IMR-90 (cell line): ENCODE measurements at regions not wholly inside any gene's neighbourhood (a gene's known extent, or its start where the extent isn't known, plus 50 kb on each side); places are given as distances from the start of the nearest gene placed in this dataset.

Source experiments
- ATAC-seq: fragments of 200-7000 bp; cut with Tn5 transposase; 2 replicates; pipeline ENCODE4 v1.9.1; 2020; ENCODE audit warnings: low read depth, mild to moderate bottlenecking, moderate library complexity
- BruUV-seq: library from RNA; stranded (reverse); fragments of 400-500 nt; replicated peaks from 2 replicates; lab custom pipeline; 2021; lab: Mats Ljungman, UMichigan
- CTCF ChIA-PET: fragments of 300-600 bp; formaldehyde crosslinking; extraction: SDS; loops from one replicate; lab custom pipeline; 2021; ENCODE audit warnings: antibody characterized with exemption; lab: Yijun Ruan, JAX
- POLR2A ChIA-PET: fragments of 300-600 bp; sonication (Branson Sonifier 250); formaldehyde crosslinking; loops from one replicate; lab custom pipeline; 2022; ENCODE audit warnings: antibody characterized with exemption; ENCODE audit not compliant: unreplicated experiment; lab: Charles Lee
- DNase-seq: peaks from one replicate; pipeline ENCODE4 v3.0.0; 2013
- H2AFZ ChIP-seq: replicated peaks from 2 replicates; pipeline ENCODE3; 2013; ENCODE audit warnings: low read length, mild to moderate bottlenecking; ENCODE audit not compliant: poor library complexity
- H2AK5ac ChIP-seq: 2 replicates; pipeline ENCODE4 v1.6.1; 2013; ENCODE audit warnings: low read depth, low read length, inconsistent platforms
- H2AK9ac ChIP-seq: replicated peaks from 2 replicates; pipeline ENCODE3; 2013; ENCODE audit warnings: mild to moderate bottlenecking, low read depth, low read length, moderate library complexity; ENCODE audit not compliant: poor library complexity
- H2BK120ac ChIP-seq: 2 replicates; pipeline ENCODE4 v1.6.1; 2013; ENCODE audit warnings: low read depth, low read length, inconsistent platforms
- H2BK15ac ChIP-seq: 3 replicates; pipeline ENCODE4 v1.6.1; 2013; ENCODE audit warnings: low read depth, low read length, inconsistent platforms
- H2BK20ac ChIP-seq: 2 replicates; pipeline ENCODE4 v1.6.1; 2013; ENCODE audit warnings: low read depth, mild to moderate bottlenecking, inconsistent platforms, low read length, moderate library complexity
- H2BK5ac ChIP-seq: 2 replicates; pipeline ENCODE4 v1.6.1; 2013; ENCODE audit warnings: mild to moderate bottlenecking, low read depth, low read length, inconsistent platforms; ENCODE audit not compliant: poor library complexity, severe bottlenecking
- H3K14ac ChIP-seq: replicated peaks from 2 replicates; pipeline ENCODE4 v1.6.1; 2013; ENCODE audit warnings: low read depth, low read length, inconsistent platforms
- H3K18ac ChIP-seq: 2 replicates; pipeline ENCODE4 v1.6.1; 2013; ENCODE audit warnings: low read depth, low read length, control low read depth
- H3K23ac ChIP-seq: 2 replicates; pipeline ENCODE4 v1.6.1; 2013; ENCODE audit warnings: low read depth, low read length, inconsistent platforms
- H3K27ac ChIP-seq: 2 replicates; pipeline ENCODE4 v1.5.1; 2013; ENCODE audit warnings: mild to moderate bottlenecking, control low read depth, low read length; ENCODE audit not compliant: insufficient read depth
- H3K27me3 ChIP-seq: 2 replicates; pipeline ENCODE4 v1.6.1; 2013; ENCODE audit warnings: low read length; ENCODE audit not compliant: control insufficient read depth, insufficient read depth
- H3K36me3 ChIP-seq: 2 replicates; pipeline ENCODE4 v1.6.1; 2013; ENCODE audit warnings: low read length, mixed read lengths; ENCODE audit not compliant: control insufficient read depth, insufficient read depth
- H3K4ac ChIP-seq: 2 replicates; pipeline ENCODE4 v1.6.1; 2013; ENCODE audit warnings: low read depth, low read length, inconsistent platforms
- H3K4me1 ChIP-seq: 2 replicates; pipeline ENCODE4 v1.6.1; 2013; ENCODE audit warnings: low read length, mixed read lengths; ENCODE audit not compliant: control insufficient read depth, insufficient read depth
- H3K4me2 ChIP-seq: 2 replicates; pipeline ENCODE4 v1.6.1; 2013; ENCODE audit warnings: low read depth, mild to moderate bottlenecking, control low read depth, low read length, moderate library complexity
- H3K4me3 ChIP-seq: 2 replicates; pipeline ENCODE4 v1.5.1; 2013; ENCODE audit warnings: low read depth, mild to moderate bottlenecking, control low read depth, low read length, moderate library complexity; ENCODE audit not compliant: insufficient read depth
- H3K56ac ChIP-seq: 2 replicates; pipeline ENCODE4 v1.6.1; 2013; ENCODE audit warnings: low read length, inconsistent platforms; ENCODE audit not compliant: insufficient read depth; ENCODE audit errors: extremely low read depth
- H3K79me1 ChIP-seq, 2 experiments: 2 replicates each; pipeline ENCODE4 v1.6.1; 2013; ENCODE audit warnings: low read length in 2 of 2, inconsistent platforms in 1 of 2, low read depth in 1 of 2
- H3K9ac ChIP-seq: 2 replicates; pipeline ENCODE4 v1.6.1; 2013; ENCODE audit warnings: low read depth, low read length, control low read depth
- H3K9me1 ChIP-seq: 2 replicates; pipeline ENCODE4 v1.6.1; 2013; ENCODE audit warnings: low read length, inconsistent platforms; ENCODE audit not compliant: insufficient read depth
- H3K9me3 ChIP-seq: 2 replicates; pipeline ENCODE4 v1.6.1; 2013; ENCODE audit warnings: low read length; ENCODE audit not compliant: control insufficient read depth, insufficient read depth
- H4K20me1 ChIP-seq: 2 replicates; pipeline ENCODE4 v1.6.1; 2013; ENCODE audit warnings: low read length, inconsistent platforms; ENCODE audit not compliant: insufficient read depth
- H4K5ac ChIP-seq: 2 replicates; pipeline ENCODE4 v1.6.1; 2013; ENCODE audit warnings: mild to moderate bottlenecking, low read depth, low read length, control low read depth
- H4K8ac ChIP-seq, 2 experiments: 2 replicates each; pipeline ENCODE4 v1.6.1; 2013; ENCODE audit warnings: low read depth in 2 of 2, low read length in 2 of 2, control low read depth in 1 of 2, inconsistent platforms in 1 of 2
- H4K91ac ChIP-seq: 2 replicates; pipeline ENCODE4 v1.6.1; 2013; ENCODE audit warnings: low read depth, low read length, inconsistent platforms; ENCODE audit not compliant: insufficient read depth
- BHLHE40 ChIP-seq: fragments of 150-350 bp; IDR thresholded peaks from 2 replicates; pipeline ENCODE4 v1.6.1; 2016; ENCODE audit warnings: mild to moderate bottlenecking, low read depth, low read length
- CEBPB ChIP-seq: IDR thresholded peaks from 2 replicates; pipeline ENCODE4 v1.6.1; 2012; ENCODE audit warnings: low read depth, low read length, improper control_type of control experiment
- CHD1 ChIP-seq: IDR thresholded peaks from 2 replicates; pipeline ENCODE4 v1.6.1; 2012; ENCODE audit warnings: low read depth, low read length, improper control_type of control experiment
- CTCF ChIP-seq: conservative IDR thresholded peaks from 2 replicates; pipeline ENCODE4 v1.5.1; 2012; ENCODE audit warnings: mild to moderate bottlenecking, low read depth, low read length, improper control_type of control experiment
- MAZ ChIP-seq: IDR thresholded peaks from 2 replicates; pipeline ENCODE4 v1.6.1; 2012; ENCODE audit warnings: low read depth, mild to moderate bottlenecking, low read length, improper control_type of control experiment, moderate library complexity, borderline replicate concordance
- MXI1 ChIP-seq: IDR thresholded peaks from 2 replicates; pipeline ENCODE4 v1.6.1; 2012; ENCODE audit warnings: low read depth, mild to moderate bottlenecking, low read length, moderate library complexity, borderline replicate concordance
- RFX5 ChIP-seq: IDR thresholded peaks from 2 replicates; pipeline ENCODE4 v1.8.0; 2012; ENCODE audit warnings: low read depth, mild to moderate bottlenecking, low read length, moderate library complexity
- WGBS, 2 experiments: methylation state at CpG; one replicate each; pipeline versions ENCODE4 v1.1.5 to v1.1.7; 2013; ENCODE audit warnings: missing lambda C conversion rate in 2 of 2; ENCODE audit not compliant: insufficient read length in 1 of 2; ENCODE audit errors: extremely low coverage in 2 of 2; 5-methylcytosine and 5-hydroxymethylcytosine counted together
- dilution Hi-C: fragments of 300-500 bp; cut with HindIII; formaldehyde crosslinking; loops from one replicate; pipeline ENCODE4 v1.14.3; 2018; ENCODE audit warnings: low sequenced_read_pairs; ENCODE audit not compliant: unreplicated experiment
- in situ Hi-C: fragments of 300-500 bp; cut with MboI; formaldehyde crosslinking; loops from 3 replicates; pipeline ENCODE4 v1.14.3; 2019; ENCODE audit warnings: low sequenced_read_pairs, inconsistent platforms, mixed read lengths
- intact Hi-C: fragments of 100-400 bp; cut with micrococcal nuclease; formaldehyde crosslinking; loops from 2 replicates; pipeline ENCODE4 v1.10.0; 2022

- in situ Hi-C loops, result no loop called here
These were observed 268.6 kb downstream of the SETD4 start for GRCh38 chr21:35791541-35792325.

More at GRCh38 chr21:35791541-35792325, 268.6 kb downstream of the SETD4 start:
- H3K4me2 ChIP-seq, result no peak overlapping the region
- H3K9ac ChIP-seq, result no peak overlapping the region
- dilution Hi-C loops, result no loop called here
- WGBS, 2 experiments, result no CpG with 5 or more reads among the region's 10 CpGs
- H3K18ac ChIP-seq, result no peak overlapping the region
- H2BK5ac ChIP-seq, result no peak overlapping the region
- no peak overlapping the region for H4K91ac ChIP-seq
- no peak overlapping the region for H3K4ac ChIP-seq
- H3K36me3 ChIP-seq, result no peaks in the 10 kb centered on the region
- H3K14ac ChIP-seq, result no peak overlapping the region
- no peak overlapping the region for H2BK120ac ChIP-seq
- ChIA-PET CTCF (no interaction called here), POLR2A (no interaction called here)
- no peaks in the 10 kb centered on the region for H3K4me1 ChIP-seq
- H3K9me3 ChIP-seq, result no peaks in the 10 kb centered on the region
- no peak overlapping the region for H2AFZ ChIP-seq
- intact Hi-C loops, result no loop called here
- no peaks in the 10 kb centered on the region for H3K79me1 ChIP-seq
- BruUV-seq, result no TSS peak
- H3K56ac ChIP-seq, result no peak overlapping the region
- H3K27me3 ChIP-seq, result no peaks in the 10 kb centered on the region
- no peak overlapping the region for H4K8ac ChIP-seq
- no peak overlapping the region for H3K23ac ChIP-seq
- H3K9me1 ChIP-seq, result no peaks in the 10 kb centered on the region
- DNase-seq (no peak), ATAC-seq (no peak)
- TF ChIP-seq MAZ (no peak), CEBPB (peak; percentile 54), CHD1 (no peak), MXI1 (no peak), CTCF (no peak), BHLHE40 (no peak), RFX5 (no peak)
- no peak overlapping the region for H2BK15ac ChIP-seq
- H4K20me1 ChIP-seq, result no peaks in the 10 kb centered on the region
- no peak overlapping the region for H3K27ac ChIP-seq
- H2BK20ac ChIP-seq, result no peak overlapping the region
- H4K5ac ChIP-seq, result no peak overlapping the region
- H2AK5ac ChIP-seq, result no peak overlapping the region
- H3K4me3 ChIP-seq, result no peak overlapping the region
- H2AK9ac ChIP-seq, result no peak overlapping the region
